Stomach smooth muscle (tissue), 2 donors: ENCODE measurements at regions not wholly inside any gene's neighbourhood (a gene's known extent, or its start where the extent isn't known, plus 50 kb on each side); places are given as distances from the start of the nearest gene placed in this dataset.

Source experiments
- H3K27ac ChIP-seq: one replicate; pipeline ENCODE4 v1.7.0; 2013; ENCODE audit warnings: mild to moderate bottlenecking, low read length, inconsistent platforms
- H3K27me3 ChIP-seq, 2 donors: one replicate each; pipeline ENCODE4 v1.7.0; 2013; ENCODE audit warnings: low read length in 2 of 2; ENCODE audit not compliant: insufficient read depth in 2 of 2, control insufficient read depth in 1 of 2
- H3K36me3 ChIP-seq, 2 donors: one replicate each; pipeline ENCODE4 v1.7.0; 2013; ENCODE audit warnings: low read length in 2 of 2; ENCODE audit not compliant: control insufficient read depth in 2 of 2, insufficient read depth in 2 of 2
- H3K4me1 ChIP-seq: one replicate; pipeline ENCODE4 v1.7.0; 2013; ENCODE audit warnings: low read length; ENCODE audit not compliant: control insufficient read depth, insufficient read depth
- H3K4me3 ChIP-seq, 2 donors: one replicate each; pipeline ENCODE4 v1.7.0; 2013; ENCODE audit warnings: low read length in 2 of 2
- H3K9ac ChIP-seq, 2 donors: one replicate each; pipeline ENCODE4 v1.7.0; 2013; ENCODE audit warnings: low read length in 2 of 2, mild to moderate bottlenecking in 1 of 2
- H3K9me3 ChIP-seq, 2 donors: one replicate each; pipeline ENCODE4 v1.7.0; 2013; ENCODE audit warnings: low read length in 2 of 2; ENCODE audit not compliant: control insufficient read depth in 2 of 2
- donor health status: healthy.
- donor health status: Pancreatic carcinoma.

DNA sequence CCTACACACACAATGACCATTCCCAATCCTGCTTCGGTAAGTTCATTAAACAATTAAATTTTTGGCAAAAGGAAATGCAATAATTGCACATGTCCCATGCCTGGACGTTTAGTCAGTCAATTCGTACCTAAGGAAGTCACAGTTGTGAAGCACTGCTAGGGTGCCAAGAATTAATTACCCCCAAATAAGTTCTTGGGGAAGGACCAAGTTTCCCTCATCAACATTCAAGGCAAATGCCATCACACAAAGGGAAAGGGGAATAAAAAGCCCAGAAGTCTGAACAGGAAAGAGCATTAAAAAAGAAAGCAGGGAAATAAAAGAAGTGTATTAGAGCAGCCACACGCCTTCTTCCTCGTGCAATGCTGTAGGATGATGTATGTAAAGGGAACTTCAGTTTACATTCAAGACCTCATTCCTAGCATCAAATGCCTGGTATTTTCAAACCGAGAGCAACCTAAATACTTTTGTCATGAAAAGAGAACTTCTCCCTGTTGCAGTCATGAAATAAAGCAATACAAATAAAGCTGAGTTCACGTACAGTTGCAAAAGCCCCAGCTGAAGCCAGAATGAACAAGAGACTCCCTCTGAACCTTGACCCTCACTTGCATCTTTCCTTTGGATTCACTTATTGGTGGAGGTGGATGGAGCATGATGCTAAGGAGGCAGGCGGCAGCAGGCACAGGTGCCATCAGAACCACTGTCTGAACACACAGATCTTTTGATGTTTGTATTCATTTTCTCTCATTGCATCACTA lies 124.0 kb upstream of the PPARGC1A start:
- H3K4me3 ChIP-seq, result no peak overlapping the region
- no peaks in the 10 kb centered on the region for H3K4me1 ChIP-seq
- no peaks in the 10 kb centered on the region for H3K27me3 ChIP-seq
- H3K9ac ChIP-seq, result no peak overlapping the region
- H3K9me3 ChIP-seq, result no peaks in the 10 kb centered on the region
- no peaks in the 10 kb centered on the region for H3K36me3 ChIP-seq
- H3K27ac ChIP-seq, result no peak overlapping the region

GRCh38 chr4:24010994-24011393 lies 121.1 kb upstream of the PPARGC1A start:
- no peaks in the 10 kb centered on the region for H3K27me3 ChIP-seq
- H3K9ac ChIP-seq, result no peak overlapping the region
- no peaks in the 10 kb centered on the region for H3K36me3 ChIP-seq
- H3K4me3 ChIP-seq, result no peak overlapping the region
- no peak overlapping the region for H3K27ac ChIP-seq
- H3K9me3 ChIP-seq, result no peaks in the 10 kb centered on the region
- no peaks in the 10 kb centered on the region for H3K4me1 ChIP-seq

DNA sequence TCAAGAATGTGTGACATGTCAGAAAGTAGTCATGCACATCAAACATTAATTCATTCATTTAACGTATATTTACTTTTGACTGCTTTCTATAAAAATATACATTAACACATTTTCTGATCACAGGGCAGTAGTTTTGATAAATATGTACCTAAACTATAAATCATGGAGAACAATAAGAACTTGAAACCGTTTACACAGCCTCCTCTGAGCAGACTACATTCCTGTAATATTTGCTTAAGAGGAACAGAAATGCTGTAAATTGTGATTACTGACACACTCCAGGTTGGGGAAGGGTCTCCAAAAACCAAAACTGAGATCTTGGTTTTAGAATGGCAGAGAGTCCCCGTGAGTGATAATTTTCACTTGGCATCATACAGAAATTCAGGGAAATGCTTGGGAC lies 120.7 kb upstream of the PPARGC1A start:
- Histone ChIP-seq H3K9me3 (no peaks in the 10 kb centered on the region), H3K36me3 (no peaks in the 10 kb centered on the region), H3K27me3 (no peaks in the 10 kb centered on the region), H3K4me1 (no peaks in the 10 kb centered on the region), H3K4me3 (no peak overlapping the region), H3K27ac (no peak overlapping the region), H3K9ac (no peak overlapping the region)

DNA sequence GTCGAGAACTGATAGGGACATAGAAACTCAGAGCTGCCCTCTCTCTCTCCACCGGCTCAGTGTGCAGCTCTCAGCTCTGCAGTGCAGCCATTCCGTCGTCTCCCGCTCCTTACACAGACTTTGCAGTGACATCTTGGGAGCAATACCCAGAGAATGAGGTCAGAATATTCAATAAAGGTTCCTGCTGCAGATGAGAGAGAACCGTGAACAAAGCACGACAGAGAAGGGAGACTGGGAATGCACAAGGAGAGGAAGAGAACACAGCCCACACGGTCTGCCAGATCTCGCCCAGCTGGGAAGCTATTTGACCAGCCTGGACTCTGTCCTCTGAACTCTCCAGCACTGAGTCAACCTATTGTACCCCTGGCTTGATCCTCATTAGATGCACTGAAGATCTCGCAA lies 118.0 kb upstream of the PPARGC1A start:
- Histone ChIP-seq H3K27ac (no peak overlapping the region), H3K9me3 (no peaks in the 10 kb centered on the region), H3K27me3 (no peaks in the 10 kb centered on the region), H3K4me3 (no peak overlapping the region), H3K4me1 (no peaks in the 10 kb centered on the region), H3K9ac (no peak overlapping the region), H3K36me3 (no peaks in the 10 kb centered on the region)

GRCh38 chr4:24006269-24006668 lies 116.4 kb upstream of the PPARGC1A start:
- H3K27ac ChIP-seq, result no peak overlapping the region
- no peaks in the 10 kb centered on the region for H3K27me3 ChIP-seq
- H3K36me3 ChIP-seq, result no peaks in the 10 kb centered on the region
- no peak overlapping the region for H3K4me3 ChIP-seq
- no peak overlapping the region for H3K9ac ChIP-seq
- no peaks in the 10 kb centered on the region for H3K9me3 ChIP-seq
- H3K4me1 ChIP-seq, result no peaks in the 10 kb centered on the region

DNA sequence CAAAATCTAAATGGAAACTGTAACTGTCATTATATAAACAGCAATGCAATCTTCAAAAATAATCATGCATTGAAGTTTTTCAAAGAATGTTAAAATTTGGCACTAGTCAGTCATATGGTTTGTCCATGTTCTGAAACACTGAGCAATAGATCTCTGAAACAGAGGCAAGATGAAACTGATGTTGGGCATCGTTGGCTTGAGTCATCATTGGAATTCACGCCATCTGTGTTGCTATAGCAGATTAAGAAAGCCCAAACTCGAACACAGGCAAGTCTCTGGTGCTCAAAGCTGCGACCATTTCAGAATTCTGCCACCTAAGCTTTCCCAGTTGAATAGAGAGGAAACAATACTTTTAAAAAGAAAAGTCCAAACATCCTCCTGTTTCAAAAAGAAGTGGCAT lies 114.1 kb upstream of the PPARGC1A start:
- Histone ChIP-seq H3K27ac (no peak overlapping the region), H3K4me3 (no peak overlapping the region), H3K4me1 (no peaks in the 10 kb centered on the region), H3K36me3 (no peaks in the 10 kb centered on the region), H3K9ac (no peak overlapping the region), H3K9me3 (no peaks in the 10 kb centered on the region), H3K27me3 (no peaks in the 10 kb centered on the region)

- H3K27ac ChIP-seq, result no peak overlapping the region
- no peak overlapping the region for H3K4me3 ChIP-seq
- H3K27me3 ChIP-seq, result no peaks in the 10 kb centered on the region
- H3K9me3 ChIP-seq, result no peaks in the 10 kb centered on the region
- H3K4me1 ChIP-seq, result no peaks in the 10 kb centered on the region
- no peaks in the 10 kb centered on the region for H3K36me3 ChIP-seq
- no peak overlapping the region for H3K9ac ChIP-seq
Measured at GRCh38 chr4:24003496-24003895, 113.6 kb upstream of the PPARGC1A start.

GRCh38 chr4:24002330-24002966 lies 112.6 kb upstream of the PPARGC1A start:
- no peaks in the 10 kb centered on the region for H3K9me3 ChIP-seq
- no peak overlapping the region for H3K9ac ChIP-seq
- no peak overlapping the region for H3K4me3 ChIP-seq

DNA sequence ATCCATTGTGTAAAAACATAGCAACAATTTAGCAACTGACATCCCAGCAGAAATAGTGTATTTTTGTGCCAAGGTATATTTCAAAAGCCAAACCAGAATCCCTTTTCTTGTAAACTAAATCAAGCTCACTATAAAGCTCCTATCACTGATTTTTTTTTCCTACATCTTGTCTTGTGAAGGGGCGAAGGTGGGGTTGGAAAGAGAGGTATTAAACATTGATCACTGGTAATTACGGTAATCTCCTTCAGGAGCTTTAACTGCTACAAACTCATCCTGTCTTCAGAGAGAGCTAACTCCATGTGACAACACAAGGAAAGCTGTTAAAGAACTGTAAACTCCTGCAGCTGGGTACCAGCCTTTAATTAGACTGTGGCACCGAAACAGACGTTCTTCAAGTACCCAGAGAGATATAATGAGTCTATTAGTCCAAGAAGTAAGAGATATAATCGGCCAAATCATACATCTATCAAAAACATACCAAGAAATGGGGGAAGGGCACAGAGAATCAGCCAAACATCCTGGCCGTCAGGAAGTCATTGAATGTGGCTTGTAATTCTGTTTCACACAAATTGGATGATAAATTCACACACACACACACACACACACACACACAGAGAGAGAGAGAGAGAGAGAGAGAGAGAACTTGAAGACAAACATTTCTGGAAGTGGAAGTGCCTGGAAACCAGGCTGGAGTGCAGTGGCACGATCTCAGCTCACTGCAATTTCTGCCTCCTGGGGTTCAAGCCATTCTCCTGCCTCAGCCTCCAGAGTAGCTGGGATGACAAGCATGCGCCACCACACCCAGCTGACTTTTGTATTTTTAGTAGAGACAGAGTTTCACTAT lies 111.9 kb upstream of the PPARGC1A start:
- H3K36me3 ChIP-seq, result no peaks in the 10 kb centered on the region
- no peak overlapping the region for H3K9ac ChIP-seq
- H3K27me3 ChIP-seq, result no peaks in the 10 kb centered on the region
- H3K4me3 ChIP-seq, result no peak overlapping the region
- H3K27ac ChIP-seq, result no peak overlapping the region
- no peaks in the 10 kb centered on the region for H3K9me3 ChIP-seq
- H3K4me1 ChIP-seq, result no peaks in the 10 kb centered on the region

More at GRCh38 chr4:24002330-24002966, 112.6 kb upstream of the PPARGC1A start:
- no peaks in the 10 kb centered on the region for H3K4me1 ChIP-seq
- no peaks in the 10 kb centered on the region for H3K36me3 ChIP-seq
- H3K27me3 ChIP-seq, result no peaks in the 10 kb centered on the region
- no peak overlapping the region for H3K27ac ChIP-seq

DNA sequence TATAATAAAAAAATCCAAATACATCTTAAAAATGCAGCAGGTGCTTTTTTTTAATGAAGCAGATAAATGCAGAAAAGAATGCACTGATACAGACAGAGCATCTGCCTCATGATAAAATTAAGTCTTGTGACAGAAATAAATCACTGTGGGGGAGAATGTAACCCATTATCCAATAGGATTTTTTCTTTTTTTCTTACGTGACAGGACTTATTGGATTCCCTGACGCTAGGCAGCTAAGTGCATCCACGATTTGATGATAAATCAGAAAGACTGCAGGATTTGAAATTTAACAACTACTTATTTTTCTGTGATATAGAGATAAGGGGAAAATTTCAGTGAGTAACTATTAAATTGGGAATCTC lies 110.6 kb upstream of the PPARGC1A start:
- H3K9ac ChIP-seq, result no peak overlapping the region
- H3K9me3 ChIP-seq, result no peaks in the 10 kb centered on the region
- H3K4me3 ChIP-seq, result no peak overlapping the region
- H3K27ac ChIP-seq, result no peak overlapping the region
- H3K36me3 ChIP-seq, result no peaks in the 10 kb centered on the region
- no peaks in the 10 kb centered on the region for H3K4me1 ChIP-seq
- no peaks in the 10 kb centered on the region for H3K27me3 ChIP-seq
